ENCODE measurements at regions not wholly inside any gene's neighbourhood (a gene's known extent, or its start where the extent isn't known, plus 50 kb on each side); places are given as distances from the start of the nearest gene placed in this dataset.

GRCh38 chr14:71742485-71742884 lies 189.7 kb upstream of the RGS6 start:
- no peak overlapping the region for H3K27ac ChIP-seq
- TF ChIP-seq CTCF (conservative IDR thresholded peaks at IDR 0.05) = no peak

DNA sequence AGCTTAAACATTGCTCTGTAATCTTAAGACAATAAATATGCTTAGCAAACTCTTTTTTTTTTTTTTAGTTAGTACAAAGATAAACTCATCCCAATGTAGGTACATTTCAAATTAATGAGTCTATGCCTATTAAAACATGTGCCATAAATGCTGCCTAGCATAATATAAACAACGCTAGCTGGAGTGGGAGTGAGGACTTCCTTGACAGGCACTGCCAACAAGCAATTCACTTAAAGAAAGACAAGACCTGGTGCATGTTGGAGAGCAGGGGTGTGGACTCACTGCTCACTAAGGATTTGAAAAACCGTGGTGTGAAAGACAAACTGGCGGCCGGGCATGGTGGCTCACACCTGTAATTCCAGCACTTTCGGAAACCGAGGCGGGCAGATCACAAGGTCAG lies 187.2 kb upstream of the RGS6 start:
- no peak for TF ChIP-seq CTCF (conservative IDR thresholded peaks at IDR 0.05)
- no peak overlapping the region for H3K27ac ChIP-seq

- no peak for TF ChIP-seq CTCF (conservative IDR thresholded peaks at IDR 0.05)
- no peak overlapping the region for H3K27ac ChIP-seq
Observed at GRCh38 chr14:71748196-71748595, 184.0 kb upstream of the RGS6 start.

DNA sequence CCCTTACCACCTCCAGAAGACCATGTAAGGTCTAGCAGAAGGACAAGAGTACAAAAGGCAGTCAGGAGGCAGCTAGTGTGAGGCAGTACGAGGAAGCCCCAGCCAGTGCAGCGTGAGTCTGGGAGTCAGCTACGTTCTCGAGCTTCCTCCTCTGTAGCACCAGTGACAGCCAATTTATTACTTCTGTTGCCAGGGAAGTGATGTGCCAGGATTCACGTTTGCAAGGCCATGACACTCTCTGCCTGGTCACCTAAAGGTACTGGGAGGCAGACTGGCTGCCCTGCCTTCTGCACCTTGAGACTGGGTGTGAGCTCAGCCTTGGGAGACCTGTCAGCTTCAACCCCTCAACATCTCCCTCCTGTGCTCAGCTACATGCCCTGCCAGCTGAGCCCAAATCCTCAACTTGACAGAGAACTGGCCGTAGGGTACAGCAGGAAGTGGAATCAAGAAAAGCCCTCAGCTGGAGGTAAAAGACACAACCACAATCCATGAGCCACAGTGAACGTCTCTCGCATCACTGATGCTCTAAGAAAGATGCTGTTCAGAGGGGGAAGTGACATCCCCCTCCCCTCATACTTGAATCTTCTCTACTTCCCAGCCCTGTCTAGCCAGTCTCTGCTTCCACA lies 182.5 kb upstream of the RGS6 start:
- no peak for TF ChIP-seq CTCF (conservative IDR thresholded peaks at IDR 0.05)

GRCh38 chr14:71751264-71751663 lies 181.0 kb upstream of the RGS6 start:
- TF ChIP-seq CTCF (conservative IDR thresholded peaks at IDR 0.05) = no peak
- H3K27ac ChIP-seq = no peak overlapping the region

More for the DNA sequence above, 182.5 kb upstream of the RGS6 start:
- no peak overlapping the region for H3K27ac ChIP-seq

DNA sequence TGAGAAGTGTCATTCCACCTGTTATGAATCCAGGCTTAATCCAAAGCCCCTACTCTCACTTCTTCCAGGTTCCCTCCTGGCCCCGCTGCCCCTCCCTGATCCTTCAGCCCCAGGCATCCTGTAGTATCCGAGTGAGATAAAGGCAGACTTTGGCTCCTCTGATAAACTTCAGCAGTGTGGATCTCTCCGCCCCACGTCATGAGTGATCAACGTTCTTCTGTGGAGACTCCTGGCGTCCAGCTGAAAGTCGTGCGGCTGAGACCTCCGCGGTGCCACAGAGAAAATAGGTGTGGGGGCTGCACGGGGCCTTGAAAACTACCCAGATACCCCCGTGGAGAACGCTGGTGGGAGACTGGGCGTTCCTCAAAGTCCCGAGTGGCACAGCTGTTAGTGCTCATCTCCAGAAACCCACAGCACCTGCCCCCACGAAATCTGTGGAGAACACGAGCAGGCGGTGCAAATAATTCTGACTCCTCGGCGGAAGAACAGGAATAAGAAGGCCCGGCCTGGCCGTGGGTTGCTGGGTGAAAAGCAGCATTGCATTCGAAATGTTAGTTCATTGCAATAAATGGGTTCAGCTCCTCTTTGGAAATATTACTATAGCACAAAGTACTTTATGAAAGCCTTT lies 180.0 kb upstream of the RGS6 start:
- no peak for TF ChIP-seq CTCF (conservative IDR thresholded peaks at IDR 0.05)
- H3K27ac ChIP-seq = no peak overlapping the region

GRCh38 chr14:71753126-71753830 lies 179.0 kb upstream of the RGS6 start:
- H3K27ac ChIP-seq = peak overlapping the region; percentile 27; the same call in 1 of the 2 replicates
- peak; percentile 92 for TF ChIP-seq CTCF (conservative IDR thresholded peaks at IDR 0.05)
